GM12892 (cell line): ENCODE measurements at regions not wholly inside any gene's neighbourhood (a gene's known extent, or its start where the extent isn't known, plus 50 kb on each side); places are given as distances from the start of the nearest gene placed in this dataset.

ENCODE experiments used
- DNase-seq: peaks from one replicate; pipeline ENCODE4 v3.0.0; 2011; ENCODE audit not compliant: insufficient read length
- FAIRE-seq: peaks from 2 replicates; lab custom pipeline; 2011; peaks lifted over from hg19 to GRCh38; lab: Jason Lieb, UNC
- POLR2A ChIP-seq: IDR thresholded peaks from 2 replicates; pipeline ENCODE4 v1.6.1; 2011; ENCODE audit warnings: low read depth, low read length, control low read depth
- POLR2AphosphoS5 ChIP-seq: IDR thresholded peaks from 2 replicates; pipeline ENCODE4 v1.6.1; 2011; ENCODE audit warnings: low read depth, low read length, control low read depth
- TAF1 ChIP-seq: IDR thresholded peaks from 2 replicates; pipeline ENCODE4 v1.6.1; 2011; ENCODE audit warnings: low read depth, mild to moderate bottlenecking, control low read depth, low read length, borderline replicate concordance

GRCh38 chr14:43480976-43481375 is 1026.1 kb downstream of the FSCB start:
- TF ChIP-seq TAF1 (no peak), POLR2A (no peak), POLR2AphosphoS5 (no peak)
- FAIRE-seq: no peak
- no peak for DNase-seq

- no peak for FAIRE-seq
- no peak for DNase-seq
- TF ChIP-seq POLR2A (no peak), TAF1 (no peak), POLR2AphosphoS5 (no peak)
Observed at GRCh38 chr14:43479596-43480195, 1027.4 kb downstream of the FSCB start.

- FAIRE-seq: no peak
- TF ChIP-seq TAF1 (no peak), POLR2AphosphoS5 (no peak), POLR2A (no peak)
- no peak for DNase-seq
Observed at GRCh38 chr14:43476822-43477221, 1030.3 kb downstream of the FSCB start.

GRCh38 chr14:43475757-43476156 is 1031.3 kb downstream of the FSCB start:
- DNase-seq: no peak
- FAIRE-seq: no peak
- TF ChIP-seq POLR2AphosphoS5: no peak
- no peak for TF ChIP-seq POLR2A
- TF ChIP-seq TAF1: no peak

- DNase-seq: no peak
- TF ChIP-seq TAF1 (no peak), POLR2A (no peak), POLR2AphosphoS5 (no peak)
- FAIRE-seq: no peak
Observed at GRCh38 chr14:43471595-43471994, 1035.5 kb downstream of the FSCB start.

- TF ChIP-seq TAF1 (no peak), POLR2A (no peak), POLR2AphosphoS5 (no peak)
- DNase-seq (no peak), FAIRE-seq (no peak)
Observed at GRCh38 chr14:43464968-43465367, 1042.1 kb downstream of the FSCB start.

- no peak for TF ChIP-seq POLR2AphosphoS5
- no peak for TF ChIP-seq TAF1
- no peak for TF ChIP-seq POLR2A
- no peak for FAIRE-seq
- DNase-seq: no peak
Observed at GRCh38 chr14:43449291-43449690, 1057.8 kb downstream of the FSCB start.

GRCh38 chr14:43438056-43438455 is 1069.0 kb downstream of the FSCB start:
- TF ChIP-seq POLR2AphosphoS5 (no peak), TAF1 (no peak), POLR2A (no peak)
- no peak for DNase-seq
- no peak for FAIRE-seq

- FAIRE-seq: no peak
- no peak for DNase-seq
- TF ChIP-seq POLR2AphosphoS5: no peak
Observed at GRCh38 chr14:43418324-43418723, 1088.8 kb downstream of the FSCB start.

- FAIRE-seq (no peak), DNase-seq (no peak)
- TF ChIP-seq POLR2A (no peak), TAF1 (no peak), POLR2AphosphoS5 (no peak)
Observed at GRCh38 chr14:43413084-43413483, 1094.0 kb downstream of the FSCB start.

- FAIRE-seq (no peak), DNase-seq (no peak)
- TF ChIP-seq POLR2AphosphoS5 (no peak), TAF1 (no peak), POLR2A (no peak)
Observed at GRCh38 chr14:43411841-43412240, 1095.2 kb downstream of the FSCB start.

- TF ChIP-seq TAF1 (no peak), POLR2A (no peak), POLR2AphosphoS5 (no peak)
- no peak for DNase-seq
- no peak for FAIRE-seq
Observed at GRCh38 chr14:43410631-43411030, 1096.5 kb downstream of the FSCB start.
